PC-9 (cell line): ENCODE measurements at regions not wholly inside any gene's neighbourhood (a gene's known extent, or its start where the extent isn't known, plus 50 kb on each side); places are given as distances from the start of the nearest gene placed in this dataset.

Experiments
- BruUV-seq: library from RNA; stranded (reverse); fragments of 400-500 nt; replicated peaks from 2 replicates; lab custom pipeline; 2021; lab: Mats Ljungman, UMichigan
- CTCF ChIA-PET: fragments of 300-600 bp; sonication (Branson Sonifier 250); formaldehyde crosslinking; loops from one replicate; lab custom pipeline; 2022; ENCODE audit warnings: antibody characterized with exemption; lab: Charles Lee
- POLR2A ChIA-PET: fragments of 300-600 bp; sonication (Branson Sonifier 250); formaldehyde crosslinking; loops from one replicate; lab custom pipeline; 2022; ENCODE audit warnings: antibody characterized with exemption; ENCODE audit not compliant: unreplicated experiment; lab: Charles Lee
- DNase-seq, 2 experiments: peaks; one replicate each; pipeline versions ENCODE4 v3.0.0 to v3.0.0-alpha.2; 2015 to 2022; ENCODE audit warnings: mixed read lengths in 1 of 2
- H2AFZ ChIP-seq: fragments of 200-600 bp; sonication (generic); 2 replicates; pipeline ENCODE4 v1.8.1; 2017; ENCODE audit warnings: antibody characterized with exemption
- H3F3A ChIP-seq: fragments of 200-600 bp; sonication (generic); 2 replicates; pipeline ENCODE4 v1.8.1; 2017; ENCODE audit warnings: antibody characterized with exemption, mild to moderate bottlenecking, low read depth; ENCODE audit not compliant: insufficient read depth
- H3K27ac ChIP-seq: fragments of 200-600 bp; sonication (generic); 2 replicates; pipeline ENCODE4 v1.6.1; 2016; ENCODE audit warnings: mixed run types
- H3K27me3 ChIP-seq: fragments of 200-600 bp; sonication (generic); 2 replicates; pipeline ENCODE4 v1.6.1; 2016; ENCODE audit warnings: low read depth, mixed run types; ENCODE audit not compliant: insufficient read depth
- H3K36me3 ChIP-seq: fragments of 200-600 bp; sonication (generic); 2 replicates; pipeline ENCODE4 v1.6.1; 2016; ENCODE audit warnings: low read depth, mixed run types
- H3K4me1 ChIP-seq: fragments of 200-600 bp; sonication (generic); replicated peaks from 2 replicates; pipeline ENCODE4 v1.6.1; 2016; ENCODE audit warnings: mixed run types; ENCODE audit not compliant: insufficient read depth
- H3K4me2 ChIP-seq: fragments of 200-600 bp; sonication (generic); 2 replicates; pipeline ENCODE4 v1.6.1; 2017; ENCODE audit warnings: mixed run types
- H3K4me3 ChIP-seq: fragments of 200-600 bp; sonication (generic); 2 replicates; pipeline ENCODE4 v1.6.1; 2016; ENCODE audit warnings: mixed run types
- H3K79me2 ChIP-seq: fragments of 200-600 bp; sonication (generic); 2 replicates; pipeline ENCODE4 v1.6.1; 2017; ENCODE audit warnings: low read depth, mixed run types
- H3K9me2 ChIP-seq: fragments of 200-600 bp; sonication (generic); 2 replicates; pipeline ENCODE4 v1.8.1; 2017; ENCODE audit warnings: mild to moderate bottlenecking; ENCODE audit not compliant: insufficient read depth
- H3K9me3 ChIP-seq: fragments of 200-600 bp; sonication (generic); 2 replicates; pipeline ENCODE4 v1.8.1; 2016; ENCODE audit warnings: low read depth; ENCODE audit not compliant: insufficient read depth
- H4K20me1 ChIP-seq: fragments of 200-600 bp; sonication (generic); 2 replicates; pipeline ENCODE4 v1.8.1; 2017; ENCODE audit not compliant: insufficient read depth
- CTCF ChIP-seq: fragments of 200-600 bp; sonication (generic); conservative IDR thresholded peaks from 2 replicates; pipeline ENCODE4 v1.6.1; 2017; ENCODE audit warnings: mixed run types, antibody characterized with exemption, mild to moderate bottlenecking, moderate library complexity
- EZH2 ChIP-seq: fragments of 200-600 bp; sonication (generic); IDR thresholded peaks from 2 replicates; pipeline ENCODE4 v1.8.0; 2017; ENCODE audit warnings: antibody characterized with exemption, low read depth
- intact Hi-C: fragments of 100-400 bp; cut with micrococcal nuclease; formaldehyde crosslinking; loops from one replicate; pipeline ENCODE4 v1.10.0; 2022; ENCODE audit not compliant: unreplicated experiment

- Histone ChIP-seq H3K36me3 (no peaks in the 10 kb centered on the region), H3F3A (no peaks in the 10 kb centered on the region), H3K4me3 (no peak overlapping the region), H2AFZ (no peak overlapping the region), H3K4me1 (no peaks in the 10 kb centered on the region), H3K4me2 (no peak overlapping the region), H4K20me1 (no peaks in the 10 kb centered on the region), H3K9me3 (no peaks in the 10 kb centered on the region), H3K27ac (no peak overlapping the region), H3K79me2 (no peaks in the 10 kb centered on the region), H3K27me3 (no peaks in the 10 kb centered on the region; the same call in 1 of the 2 replicates), H3K9me2 (no peaks in the 10 kb centered on the region)
- intact Hi-C loops = no loop called here
- CTCF ChIA-PET = no interaction called here
- DNase-seq = no peak
- TF ChIP-seq EZH2 = no peak
- TF ChIP-seq CTCF = no peak
- BruUV-seq = no TSS peak
- POLR2A ChIA-PET = no interaction called here
Measured at GRCh38 chr10:85111271-85111670, 782.9 kb downstream of the CCSER2 start.

GRCh38 chr10:85124603-85125051, 796.2 kb downstream of the CCSER2 start:
- Histone ChIP-seq H3K4me1 (no peaks in the 10 kb centered on the region), H3K9me2 (no peaks in the 10 kb centered on the region), H3F3A (no peaks in the 10 kb centered on the region), H4K20me1 (no peaks in the 10 kb centered on the region), H3K36me3 (no peaks in the 10 kb centered on the region), H3K9me3 (no peaks in the 10 kb centered on the region), H3K27ac (no peak overlapping the region), H3K27me3 (no peaks in the 10 kb centered on the region), H3K79me2 (no peaks in the 10 kb centered on the region), H3K4me3 (no peak overlapping the region), H2AFZ (no peak overlapping the region), H3K4me2 (no peak overlapping the region)
- TF ChIP-seq CTCF = no peak
- TF ChIP-seq EZH2 = no peak
- BruUV-seq = no TSS peak
- CTCF ChIA-PET = no interaction called here
- POLR2A ChIA-PET = no interaction called here
- no peak for DNase-seq
- intact Hi-C loops = no loop called here

DNA sequence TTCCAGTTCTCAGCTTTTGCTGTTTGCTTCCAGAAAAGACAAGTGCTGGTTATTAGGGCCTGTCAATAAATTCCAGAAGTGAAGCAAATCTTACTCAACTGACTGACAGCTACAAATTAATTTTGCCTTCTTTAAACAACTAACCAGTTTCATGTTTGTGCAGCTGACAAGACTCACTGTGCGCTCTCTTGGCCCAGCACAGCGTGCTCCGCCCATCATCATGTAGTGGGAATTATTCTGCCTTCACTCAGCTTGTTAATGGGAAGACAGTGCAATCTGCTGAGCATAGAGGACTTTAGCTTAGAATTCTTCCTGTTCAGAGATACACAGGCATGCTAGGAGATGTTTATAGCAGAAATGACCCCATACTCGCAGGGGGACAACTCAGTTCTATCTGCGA, 808.9 kb downstream of the CCSER2 start:
- H3K4me3 ChIP-seq = no peak overlapping the region
- H3K9me3 ChIP-seq = no peaks in the 10 kb centered on the region
- H3K9me2 ChIP-seq = no peaks in the 10 kb centered on the region
- ChIA-PET CTCF (no interaction called here), POLR2A (no interaction called here)
- no peak overlapping the region for H2AFZ ChIP-seq
- no TSS peak for BruUV-seq
- no peak for TF ChIP-seq CTCF
- no peak for TF ChIP-seq EZH2
- H3K27ac ChIP-seq = no peak overlapping the region
- no peaks in the 10 kb centered on the region for H3K36me3 ChIP-seq
- H3K4me2 ChIP-seq = no peak overlapping the region
- H3K79me2 ChIP-seq = no peaks in the 10 kb centered on the region
- intact Hi-C loops = no loop called here
- no peaks in the 10 kb centered on the region for H3K27me3 ChIP-seq
- no peaks in the 10 kb centered on the region for H3F3A ChIP-seq
- H4K20me1 ChIP-seq = no peaks in the 10 kb centered on the region
- DNase-seq = no peak
- no peaks in the 10 kb centered on the region for H3K4me1 ChIP-seq
